HG03045 (cell line): ENCODE measurements at regions not wholly inside any gene's neighbourhood (a gene's known extent, or its start where the extent isn't known, plus 50 kb on each side); places are given as distances from the start of the nearest gene placed in this dataset.
"Not testable (repeated sequence)": the region's sequence is repeated elsewhere in the genome, so short reads cannot be mapped to it uniquely, and the experiment has no call there.

Experiments
- ATAC-seq: cut with Tn5 transposase; IDR thresholded peaks from one replicate; pipeline ENCODE4 v1.9.1; 2021; ENCODE audit warnings: mild to moderate bottlenecking, moderate library complexity; ENCODE audit not compliant: unreplicated experiment

GRCh38 chr2:187610450-187610849, 56.2 kb upstream of the TFPI start:
- ATAC-seq: not testable (repeated sequence)

- ATAC-seq: no peak
Observed at GRCh38 chr2:187612857-187613256, 58.6 kb upstream of the TFPI start.

GRCh38 chr2:187614756-187615155, 60.5 kb upstream of the TFPI start:
- ATAC-seq: no peak

- no peak for ATAC-seq
Observed at GRCh38 chr2:187615364-187615763, 61.1 kb upstream of the TFPI start.

GRCh38 chr2:187615902-187616301, 61.7 kb upstream of the TFPI start:
- no peak for ATAC-seq

- no peak for ATAC-seq
Observed at GRCh38 chr2:187617120-187617519, 62.9 kb upstream of the TFPI start.

- ATAC-seq: no peak
Observed at GRCh38 chr2:187617905-187618304, 63.7 kb upstream of the TFPI start.

- ATAC-seq: no peak
Observed at GRCh38 chr2:187618813-187619212, 64.6 kb upstream of the TFPI start.

- ATAC-seq: no peak
Observed at GRCh38 chr2:187627153-187627552, 72.9 kb upstream of the TFPI start.

- ATAC-seq: not testable (repeated sequence)
Observed at GRCh38 chr2:187636731-187637391, 82.6 kb upstream of the TFPI start.

GRCh38 chr2:187637392-187637740, 83.1 kb upstream of the TFPI start:
- not testable (repeated sequence) for ATAC-seq

GRCh38 chr2:187637771-187638170, 83.5 kb upstream of the TFPI start:
- ATAC-seq: not testable (repeated sequence)

- ATAC-seq: no peak
Observed at GRCh38 chr2:187638840-187639239, 84.6 kb upstream of the TFPI start.

GRCh38 chr2:187640926-187641510, 86.8 kb upstream of the TFPI start:
- ATAC-seq: no peak

GRCh38 chr2:187642498-187642897, 88.3 kb upstream of the TFPI start:
- no peak for ATAC-seq

- ATAC-seq: no peak
Observed at GRCh38 chr2:187644486-187644885, 90.3 kb upstream of the TFPI start.

GRCh38 chr2:187644981-187645380, 90.7 kb upstream of the TFPI start:
- ATAC-seq: no peak

GRCh38 chr2:187646556-187646955, 92.3 kb upstream of the TFPI start:
- no peak for ATAC-seq

GRCh38 chr2:187654535-187654934, 100.3 kb upstream of the TFPI start:
- ATAC-seq: no peak

- ATAC-seq: no peak
Observed at GRCh38 chr2:187655001-187655400, 100.8 kb upstream of the TFPI start.

GRCh38 chr2:187656123-187656522, 101.9 kb upstream of the TFPI start:
- ATAC-seq: no peak

- no peak for ATAC-seq
Observed at GRCh38 chr2:187658952-187659525, 104.8 kb upstream of the TFPI start.

GRCh38 chr2:187676050-187676449, 121.8 kb upstream of the TFPI start:
- ATAC-seq: not testable (repeated sequence)
